HG02798 (cell line): ENCODE measurements at regions not wholly inside any gene's neighbourhood (a gene's known extent, or its start where the extent isn't known, plus 50 kb on each side); places are given as distances from the start of the nearest gene placed in this dataset.
"Not testable (repeated sequence)": the region's sequence is repeated elsewhere in the genome, so short reads cannot be mapped to it uniquely, and the experiment has no call there.

Source experiments
- ATAC-seq: cut with Tn5 transposase; IDR thresholded peaks from one replicate; pipeline ENCODE4 v1.9.1; 2021; ENCODE audit warnings: mild to moderate bottlenecking; ENCODE audit not compliant: unreplicated experiment, poor library complexity

DNA sequence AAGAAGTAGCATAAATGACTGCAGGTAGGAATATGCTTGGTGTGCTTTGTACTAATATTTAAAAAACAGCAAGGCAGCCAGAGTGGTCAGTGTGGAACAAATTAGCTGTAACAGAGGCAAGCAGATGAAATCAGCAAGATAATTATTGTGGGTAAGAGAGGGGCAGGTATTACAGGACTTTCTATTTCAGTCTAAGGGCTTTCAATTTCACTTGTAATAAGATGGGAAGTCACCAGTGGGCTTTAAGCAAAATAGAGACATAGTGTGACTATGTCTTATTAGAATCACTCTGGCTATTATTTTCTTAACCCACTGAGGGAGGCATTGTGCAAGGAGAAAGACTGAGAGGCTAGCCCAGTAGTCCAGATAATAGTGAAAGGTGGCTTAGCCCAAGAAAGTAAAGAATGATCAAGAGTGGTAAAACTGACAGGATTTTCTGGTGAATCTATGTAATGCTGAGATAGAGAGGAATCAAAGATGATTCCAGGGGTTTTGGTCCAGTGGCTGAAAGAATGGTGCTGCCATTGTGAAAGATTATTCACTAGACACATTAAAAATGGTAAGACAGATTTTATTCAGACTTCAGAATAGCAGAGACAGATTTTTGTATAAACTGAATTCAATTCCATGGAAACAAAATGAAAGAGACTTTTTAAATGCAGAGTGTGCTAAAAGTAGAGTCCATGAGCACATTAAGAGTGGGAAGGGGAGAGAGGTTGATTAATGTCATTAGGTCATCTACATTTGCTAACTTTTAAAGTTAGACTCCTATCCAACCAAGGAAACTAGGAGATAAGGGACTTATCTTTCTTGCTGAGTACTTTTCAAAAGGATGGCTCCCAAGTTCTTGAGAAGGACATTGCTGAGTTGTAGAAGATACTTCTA, 1136.0 kb downstream of the HACE1 start:
- ATAC-seq = no peak

DNA sequence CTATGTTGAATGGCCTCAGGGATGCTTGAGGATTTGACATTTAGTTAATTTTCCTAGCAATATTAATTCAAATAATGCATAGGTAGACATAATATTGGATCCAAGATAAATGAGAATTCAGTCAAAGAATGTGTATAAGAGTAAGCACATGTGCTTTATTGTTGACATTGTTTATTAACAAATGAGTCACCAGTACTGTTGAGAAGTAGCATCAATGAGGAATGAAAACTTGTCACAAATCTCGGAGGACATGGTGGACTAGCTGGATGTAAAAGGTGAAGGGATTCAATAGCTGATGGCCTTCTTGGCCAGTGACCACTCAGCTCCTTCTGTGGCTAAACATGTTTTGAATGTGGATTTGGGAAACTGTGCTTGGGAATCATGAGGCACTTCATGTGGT, 1137.0 kb downstream of the HACE1 start:
- ATAC-seq = no peak

DNA sequence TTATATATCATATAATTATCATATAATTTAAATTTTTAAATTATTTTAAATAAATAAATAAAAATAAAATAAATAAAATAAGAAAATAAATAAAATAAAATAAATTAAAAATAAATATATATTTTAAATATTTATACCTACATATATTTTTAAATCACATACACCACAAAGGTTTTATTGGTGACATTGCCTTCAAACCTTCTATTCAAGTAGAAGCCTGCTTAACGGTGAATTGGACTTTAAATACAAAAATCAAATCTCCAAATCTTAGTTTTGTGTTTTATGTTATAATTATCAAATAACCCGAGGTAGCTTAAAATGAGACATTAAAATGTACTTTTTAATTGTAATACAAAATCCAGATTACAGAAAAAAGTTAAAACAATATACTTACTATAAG, 1137.8 kb downstream of the HACE1 start:
- ATAC-seq = no peak

DNA sequence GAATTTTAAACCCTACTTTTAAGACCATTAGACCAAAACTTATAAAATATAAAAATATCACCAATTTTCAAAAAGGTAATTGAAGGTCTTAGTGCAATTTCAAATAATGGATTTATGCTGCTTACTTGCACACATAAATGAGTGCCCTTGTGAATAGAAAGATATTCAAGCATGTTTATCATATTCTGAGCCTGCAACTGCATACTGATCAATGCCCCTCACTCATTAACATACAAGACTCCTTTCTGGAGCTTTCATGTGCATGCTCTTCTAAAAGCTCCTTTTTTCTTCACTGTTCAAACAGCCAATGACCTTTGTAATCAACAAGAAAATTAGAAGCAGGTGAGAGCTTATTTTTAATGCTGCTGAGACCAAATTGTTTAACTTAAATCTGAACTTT, 1139.3 kb downstream of the HACE1 start:
- ATAC-seq = no peak

DNA sequence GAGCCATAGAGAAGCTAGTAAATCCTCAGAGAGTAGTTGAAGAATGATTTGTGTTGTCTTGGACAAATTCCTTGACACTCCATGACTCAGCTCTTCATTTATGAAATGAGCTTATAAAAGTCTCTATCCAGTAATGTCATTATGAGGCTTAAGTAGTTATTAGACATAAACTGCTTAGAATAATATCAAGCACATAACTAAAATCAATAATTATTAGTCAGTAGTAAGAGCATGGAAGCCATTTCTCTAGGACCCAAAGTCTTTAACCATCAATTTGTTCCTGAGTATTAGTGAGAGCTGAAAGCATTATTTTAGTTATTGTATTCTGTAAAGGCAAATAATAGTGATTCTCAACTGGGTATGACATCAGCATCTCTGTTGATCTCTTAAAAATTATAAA, 1140.2 kb downstream of the HACE1 start:
- no peak for ATAC-seq

DNA sequence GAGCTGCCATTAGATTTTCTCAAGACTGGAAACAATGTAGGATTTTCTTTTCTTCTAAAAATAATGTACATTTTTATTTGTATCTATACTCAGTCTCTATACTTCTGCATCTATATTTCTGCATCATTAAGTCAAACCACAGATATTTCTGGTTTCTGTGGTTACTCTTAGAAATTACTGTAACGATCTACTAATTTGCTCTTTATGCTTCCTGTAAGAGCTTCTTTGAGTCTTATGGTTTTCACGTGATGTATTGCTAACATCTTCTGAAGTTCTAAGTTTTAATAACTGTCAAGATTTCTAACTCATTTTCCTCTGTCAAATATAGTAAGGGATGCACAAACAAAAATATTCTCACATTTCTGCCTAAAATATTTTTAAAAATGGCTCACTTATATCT, 1144.5 kb downstream of the HACE1 start:
- ATAC-seq = no peak

DNA sequence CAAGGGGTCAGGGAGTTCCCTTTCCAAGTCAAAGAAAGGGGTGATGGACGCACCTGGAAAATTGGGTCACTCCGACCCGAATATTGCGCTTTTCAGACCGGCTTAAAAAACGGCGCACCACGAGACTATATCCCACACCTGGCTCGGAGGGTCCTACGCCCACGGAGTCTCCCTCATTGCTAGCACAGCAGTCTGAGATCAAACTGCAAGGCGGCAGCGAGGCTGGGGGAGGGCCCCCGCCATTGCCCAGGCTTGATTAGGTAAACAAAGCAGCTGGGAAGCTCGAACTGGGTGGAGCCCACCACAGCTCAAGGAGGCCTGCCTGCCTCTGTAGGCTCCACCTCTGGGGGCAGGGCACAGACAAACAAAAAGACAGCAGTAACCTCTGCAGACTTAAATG, 1150.5 kb downstream of the HACE1 start:
- not testable (repeated sequence) for ATAC-seq

DNA sequence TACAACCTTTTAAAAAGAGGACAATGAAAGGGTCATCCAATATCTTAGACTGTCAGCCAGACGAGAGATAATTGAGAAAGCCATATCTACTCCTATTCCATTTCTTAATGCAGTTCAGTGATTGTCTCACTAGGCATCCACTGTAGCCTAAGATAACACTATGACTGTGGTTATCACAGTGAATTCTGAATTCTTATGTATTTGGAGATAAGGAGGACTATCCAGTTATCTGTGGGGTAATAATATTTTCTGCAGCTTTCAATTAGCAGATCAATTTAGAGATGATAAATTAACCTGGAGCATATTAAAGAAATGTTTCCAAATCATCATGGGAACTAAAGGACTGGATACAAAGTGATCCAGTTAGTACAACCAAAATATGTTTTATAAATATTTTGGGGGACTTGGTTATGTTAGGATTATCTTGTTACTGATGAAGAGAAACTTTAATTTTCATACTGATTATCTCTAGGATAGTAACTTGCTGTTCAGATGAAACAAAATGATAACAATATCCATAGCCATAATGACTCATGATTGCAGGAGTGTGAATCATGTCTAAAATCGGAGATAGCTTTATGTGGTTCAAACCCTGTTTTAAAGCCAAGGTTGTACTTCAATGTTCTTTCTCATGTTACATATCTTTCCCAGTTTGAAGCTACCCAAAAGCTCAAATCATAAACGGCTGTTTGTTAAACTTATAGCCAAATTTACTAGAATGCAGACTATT, 1152.0 kb downstream of the HACE1 start:
- no peak for ATAC-seq

DNA sequence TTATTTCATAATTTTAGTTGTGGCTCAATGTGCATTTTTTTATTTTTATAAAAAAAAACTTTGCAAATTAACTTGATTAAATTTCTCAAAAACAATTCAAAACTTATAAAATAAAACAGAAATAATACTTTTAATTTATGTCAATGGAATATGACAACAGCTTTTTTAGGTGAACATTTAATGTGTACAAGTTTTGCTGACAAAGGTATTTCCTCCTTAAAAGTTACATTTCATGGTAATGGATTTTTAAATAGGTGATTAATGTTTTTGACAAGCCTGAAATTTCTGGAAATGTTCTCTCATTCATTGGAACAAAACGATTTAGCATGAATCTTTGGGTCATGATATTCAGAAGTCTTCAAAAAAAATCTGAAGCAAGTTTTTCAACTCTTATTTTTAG, 1160.0 kb downstream of the HACE1 start:
- ATAC-seq = no peak

DNA sequence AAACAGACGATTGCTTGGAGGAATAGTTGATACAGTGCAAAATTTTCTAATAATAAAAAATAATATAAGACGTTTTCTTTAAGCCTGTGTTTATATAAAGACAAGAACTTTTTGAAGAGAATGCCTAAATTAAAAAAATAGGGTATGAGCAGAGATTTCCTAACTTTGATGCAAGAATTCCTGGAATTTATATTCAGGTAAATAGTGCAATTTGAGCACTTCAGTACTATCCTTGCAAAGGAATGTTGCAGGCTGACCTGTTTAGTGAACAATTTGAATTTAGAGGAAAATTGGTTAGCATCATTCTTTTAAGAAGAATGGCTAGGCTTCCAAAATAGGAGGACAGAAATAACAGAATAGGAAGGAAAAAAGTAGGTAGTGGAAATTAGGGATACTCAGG, 1172.3 kb downstream of the HACE1 start:
- ATAC-seq = no peak

DNA sequence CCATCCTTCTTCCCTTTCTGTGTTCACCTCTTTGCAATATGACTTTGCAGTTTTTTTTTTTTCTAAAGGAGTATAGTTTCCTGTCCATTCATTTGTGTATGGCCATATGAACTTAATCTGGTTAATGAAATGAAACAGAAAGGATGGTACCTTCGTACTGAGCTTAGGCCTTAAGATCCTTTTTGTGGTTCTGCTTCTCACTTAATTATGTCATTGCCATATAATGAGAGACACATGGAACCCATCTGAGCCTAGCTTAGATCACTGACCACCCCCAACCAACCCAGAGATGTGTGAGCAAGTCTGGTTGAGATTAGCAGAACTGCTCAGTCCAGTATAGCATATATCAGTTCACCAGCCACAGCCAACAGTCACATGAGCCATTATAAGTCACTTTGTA, 1179.6 kb downstream of the HACE1 start:
- no peak for ATAC-seq

DNA sequence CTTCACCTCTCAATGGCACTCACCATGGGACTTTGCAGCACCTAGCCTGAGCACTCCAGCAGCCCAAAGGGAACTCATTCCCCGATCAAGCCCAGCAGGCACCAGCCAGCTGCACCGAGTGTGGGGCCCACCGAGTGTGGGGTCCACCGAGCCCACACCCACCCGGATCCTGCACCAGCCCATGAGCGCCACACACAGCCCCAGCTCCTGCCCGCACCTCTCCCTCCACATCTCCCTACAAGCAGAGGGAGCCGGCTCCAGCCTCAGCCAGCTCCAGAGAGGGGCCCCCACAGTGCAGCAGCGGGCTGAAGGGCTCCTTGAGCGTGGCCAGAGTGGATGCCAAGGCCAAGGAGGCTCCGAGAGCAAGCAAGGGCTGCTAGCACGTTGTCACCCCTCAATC, 1182.4 kb downstream of the HACE1 start:
- ATAC-seq = no peak

DNA sequence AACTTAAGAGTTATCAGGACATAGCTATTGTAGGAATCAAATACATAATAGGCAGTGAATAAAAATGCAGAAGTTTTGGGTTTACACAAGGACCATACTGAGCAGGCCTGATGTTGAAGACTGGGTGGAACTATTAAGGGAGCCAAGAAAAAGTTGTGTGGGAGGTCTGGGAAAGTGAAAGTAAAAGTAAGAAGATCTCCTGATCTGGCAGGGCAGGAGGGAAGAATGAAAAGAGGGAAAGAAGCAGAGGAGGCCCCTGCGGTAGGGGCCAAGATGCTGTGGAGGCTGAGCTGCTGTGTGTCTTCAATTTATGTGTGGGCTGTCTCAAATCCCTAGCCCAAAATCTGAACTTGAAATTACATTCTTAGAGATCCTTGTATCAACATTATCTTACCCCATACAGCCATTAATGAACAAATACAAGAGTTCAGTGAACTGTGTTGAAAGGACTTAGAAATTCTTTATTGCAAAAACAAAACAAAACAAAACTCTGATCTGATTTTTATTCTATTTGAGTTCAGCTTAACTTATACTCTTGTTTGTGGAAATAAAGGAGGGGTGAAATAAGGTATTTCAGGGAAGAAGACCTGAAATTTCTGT, 1183.8 kb downstream of the HACE1 start:
- no peak for ATAC-seq

DNA sequence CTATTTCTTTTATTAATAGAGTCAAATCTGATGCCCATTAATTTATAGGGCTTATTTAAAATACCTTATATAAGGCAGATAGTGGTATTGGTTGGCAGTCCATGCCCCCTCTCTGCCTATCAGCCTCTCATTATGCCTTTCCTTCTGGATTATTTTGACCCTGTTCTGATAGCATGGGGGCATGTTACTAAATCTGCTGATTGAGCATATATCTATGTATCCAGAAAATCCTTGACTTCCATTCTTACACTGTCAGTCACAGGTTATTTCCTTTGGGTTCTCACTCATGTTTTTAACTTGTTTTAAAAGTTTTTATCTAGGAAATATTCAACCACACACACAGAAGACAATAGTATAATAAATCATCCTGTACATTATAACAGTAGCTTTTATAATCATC, 1184.9 kb downstream of the HACE1 start:
- ATAC-seq = no peak

DNA sequence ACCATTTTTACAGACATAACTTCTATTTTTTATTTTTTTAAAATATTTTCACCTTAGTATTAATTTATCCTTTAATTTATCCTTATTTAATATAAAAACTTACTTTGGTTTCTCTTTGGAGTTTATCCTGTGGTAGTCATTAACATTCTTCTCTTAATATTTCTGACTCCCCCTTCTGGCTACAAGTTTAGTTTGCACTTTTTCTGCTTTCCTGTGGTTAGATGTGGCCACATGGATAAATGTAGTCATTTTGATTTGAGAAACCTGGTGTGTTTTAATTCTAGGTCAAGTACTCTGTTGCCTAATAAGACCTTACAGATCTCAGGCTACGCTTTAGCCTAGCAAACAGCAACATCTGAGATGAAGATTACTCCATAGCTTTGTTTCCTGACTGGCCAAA, 1187.5 kb downstream of the HACE1 start:
- ATAC-seq = no peak

DNA sequence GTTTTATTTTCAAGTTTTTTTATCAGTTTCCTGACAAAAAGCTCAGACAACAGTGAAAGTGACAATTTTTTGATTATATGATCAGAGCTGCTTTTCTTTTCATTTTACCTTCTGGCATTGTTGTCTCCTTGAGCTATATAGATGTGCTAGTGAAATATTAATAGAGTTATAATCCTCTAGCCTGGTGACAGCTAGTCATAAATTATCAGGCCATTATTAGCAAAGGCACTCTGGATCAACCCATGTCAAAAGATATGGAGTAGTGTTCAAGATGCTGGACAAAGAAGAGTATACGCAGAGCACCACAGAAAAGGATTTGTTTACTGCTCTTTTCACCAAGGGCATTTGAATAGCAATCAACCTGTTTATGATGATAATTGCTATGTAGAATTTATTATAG, 1230.1 kb downstream of the HACE1 start:
- no peak for ATAC-seq

DNA sequence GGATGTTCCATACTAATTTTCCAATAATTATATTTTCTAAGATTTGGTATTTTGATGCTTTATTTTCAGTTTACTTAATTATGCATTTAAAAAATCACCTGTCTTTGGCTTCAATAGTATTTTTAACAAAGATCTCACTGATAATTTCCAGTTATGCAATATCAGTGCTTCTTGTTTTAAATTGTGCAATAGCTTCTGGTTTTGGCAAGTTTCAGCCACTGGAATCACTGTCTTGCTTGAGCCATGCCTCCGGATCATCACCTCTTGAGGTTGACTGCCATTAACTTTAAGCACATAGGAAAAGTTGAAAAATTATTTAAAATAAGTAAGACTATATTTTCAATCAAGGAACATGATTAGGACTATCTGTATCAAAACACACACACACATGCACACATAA, 1242.1 kb downstream of the HACE1 start:
- no peak for ATAC-seq

DNA sequence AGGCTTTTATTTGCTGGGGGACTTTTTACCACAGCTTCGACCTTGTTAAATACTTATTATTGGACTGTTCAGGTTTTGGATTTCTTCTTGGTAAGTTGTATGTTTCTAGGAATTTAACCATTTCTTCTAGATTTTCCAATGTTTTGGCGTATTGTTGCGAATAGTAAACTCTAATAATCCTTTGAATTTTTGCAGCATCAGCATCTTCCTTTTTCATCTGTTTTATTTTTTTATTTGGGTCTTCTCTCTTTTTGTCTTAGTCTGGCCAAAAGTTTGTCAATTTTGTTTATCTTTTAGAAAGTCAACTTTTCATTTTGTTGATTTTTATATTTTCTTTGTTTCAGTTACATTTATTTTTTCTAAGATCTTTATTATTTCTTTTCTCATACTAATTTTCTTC, 1272.0 kb downstream of the HACE1 start:
- ATAC-seq = no peak

DNA sequence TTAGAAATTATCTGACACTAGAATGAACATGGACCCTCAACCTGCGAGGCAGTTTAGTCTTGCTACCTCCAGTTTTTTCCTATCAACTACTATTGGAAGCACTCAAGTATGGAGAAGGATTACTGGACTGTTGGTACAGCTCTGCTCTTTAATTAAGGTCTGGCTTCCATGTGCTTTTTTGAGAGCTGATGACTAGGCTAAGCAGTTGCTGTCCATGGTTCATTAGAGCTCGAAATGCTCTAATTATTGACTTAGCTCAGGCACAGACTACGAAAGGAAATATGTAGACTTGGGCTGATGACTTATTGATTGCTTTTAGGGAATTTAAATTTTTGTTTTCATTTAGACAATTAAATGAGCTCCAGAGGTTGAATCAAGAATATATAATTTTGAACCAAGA, 1281.6 kb downstream of the HACE1 start:
- ATAC-seq = no peak

DNA sequence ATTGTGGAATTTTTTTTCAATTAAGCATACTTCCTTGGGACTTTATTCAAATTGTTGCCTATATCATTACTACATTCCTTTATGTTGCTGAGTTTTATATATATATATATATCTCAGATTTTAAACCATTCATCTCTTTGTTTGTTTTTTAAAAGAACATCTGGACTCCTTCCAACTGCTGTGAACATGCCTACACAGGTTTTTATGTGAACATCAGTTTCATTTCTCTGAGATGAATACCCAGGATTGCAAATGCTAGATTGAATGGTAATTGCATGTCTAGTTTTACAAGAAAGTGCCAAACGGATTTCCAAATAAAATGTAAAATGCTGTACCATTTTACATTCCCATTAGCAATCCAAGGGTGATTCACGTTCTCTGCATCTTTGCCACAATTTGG, 1289.3 kb downstream of the HACE1 start:
- no peak for ATAC-seq

DNA sequence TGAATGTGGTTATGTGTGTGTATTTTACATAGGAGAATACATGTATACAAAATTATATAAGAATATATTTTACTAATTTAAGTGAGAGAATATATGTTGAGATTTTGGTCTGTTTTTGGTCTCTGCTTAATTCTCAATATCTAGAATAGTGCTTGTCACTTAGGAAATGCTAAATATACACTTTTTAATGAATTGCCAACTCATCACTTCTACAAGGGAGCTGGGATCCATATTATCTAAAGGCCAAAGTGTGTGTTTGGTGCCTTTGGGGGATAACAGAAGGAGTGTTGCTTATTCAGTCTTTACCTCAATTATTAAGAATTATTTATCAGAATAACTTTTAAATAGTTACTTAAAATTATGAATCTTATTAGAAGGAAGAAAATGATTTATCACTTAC, 1304.8 kb downstream of the HACE1 start:
- ATAC-seq = no peak
